GM23338 (cell line): ENCODE measurements at regions not wholly inside any gene's neighbourhood (a gene's known extent, or its start where the extent isn't known, plus 50 kb on each side); places are given as distances from the start of the nearest gene placed in this dataset.

ENCODE experiments used
- ATAC-seq: fragments of 200-7000 bp; cut with Tn5 transposase; 3 replicates; pipeline ENCODE4 v1.9.1; 2020
- DNase-seq: peaks from one replicate; pipeline ENCODE4 v3.0.0-alpha.2; 2015; ENCODE audit warnings: low spot score
- H2AFZ ChIP-seq: fragments of 200-600 bp; sonication (generic); 2 replicates; pipeline ENCODE4 v1.8.0; 2016; ENCODE audit warnings: antibody characterized with exemption, mild to moderate bottlenecking, moderate library complexity
- H3F3A ChIP-seq: fragments of 200-600 bp; sonication (generic); replicated peaks from 2 replicates; pipeline ENCODE4 v1.8.0; 2017; ENCODE audit warnings: antibody characterized with exemption, mixed run types, low read depth
- H3K27ac ChIP-seq: fragments of 200-600 bp; sonication (generic); 2 replicates; pipeline ENCODE4 v1.6.1; 2016; ENCODE audit warnings: low read depth
- H3K27me3 ChIP-seq: fragments of 200-600 bp; sonication (generic); 2 replicates; pipeline ENCODE4 v1.8.0; 2016; ENCODE audit warnings: mild to moderate bottlenecking, mixed run types, moderate library complexity; ENCODE audit not compliant: insufficient read depth
- H3K36me3 ChIP-seq: fragments of 200-600 bp; sonication (generic); 2 replicates; pipeline ENCODE4 v1.8.0; 2016; ENCODE audit warnings: mild to moderate bottlenecking; ENCODE audit not compliant: insufficient read depth
- H3K4me1 ChIP-seq: fragments of 200-600 bp; sonication (generic); 2 replicates; pipeline ENCODE4 v1.8.0; 2016; ENCODE audit warnings: mild to moderate bottlenecking, moderate library complexity; ENCODE audit not compliant: insufficient read depth
- H3K4me2 ChIP-seq: fragments of 200-600 bp; sonication (generic); 2 replicates; pipeline ENCODE4 v1.7.1; 2017; ENCODE audit warnings: mixed run types
- H3K4me3 ChIP-seq: fragments of 200-600 bp; sonication (generic); 2 replicates; pipeline ENCODE4 v1.6.1; 2016; ENCODE audit warnings: mixed run types
- H3K79me2 ChIP-seq: fragments of 200-600 bp; sonication (generic); replicated peaks from 2 replicates; pipeline ENCODE4 v1.8.0; 2017; ENCODE audit warnings: mild to moderate bottlenecking; ENCODE audit not compliant: insufficient read depth
- H3K9me2 ChIP-seq: fragments of 200-600 bp; sonication (generic); 2 replicates; pipeline ENCODE4 v1.8.0; 2017; ENCODE audit not compliant: insufficient read depth
- H4K20me1 ChIP-seq: fragments of 200-600 bp; sonication (generic); replicated peaks from 2 replicates; pipeline ENCODE4 v1.8.0; 2017; ENCODE audit warnings: mild to moderate bottlenecking; ENCODE audit not compliant: insufficient read depth
- H3K27ac Mint-ChIP-seq: 2 replicates; pipeline ENCODE4 v1.8.0; 2020; ENCODE audit warnings: inconsistent platforms, mild to moderate bottlenecking, moderate library complexity, mixed read lengths
- H3K27me3 Mint-ChIP-seq: 3 replicates; pipeline ENCODE4 v1.8.0; 2022; ENCODE audit warnings: low read depth, mild to moderate bottlenecking, moderate library complexity, mixed read lengths, inconsistent platforms; ENCODE audit not compliant: insufficient read depth, poor library complexity
- H3K36me3 Mint-ChIP-seq: 3 replicates; pipeline ENCODE4 v1.8.0; 2021; ENCODE audit warnings: low read depth, mild to moderate bottlenecking, inconsistent platforms, moderate library complexity, mixed read lengths
- H3K4me1 Mint-ChIP-seq: 3 replicates; pipeline ENCODE4 v1.8.0; 2020; ENCODE audit warnings: mild to moderate bottlenecking, inconsistent platforms, mixed read lengths
- H3K4me3 Mint-ChIP-seq: 3 replicates; pipeline ENCODE4 v1.8.0; 2021; ENCODE audit warnings: moderate library complexity, mild to moderate bottlenecking, inconsistent platforms, mixed read lengths
- H3K9me3 Mint-ChIP-seq: 3 replicates; pipeline ENCODE4 v1.8.0; 2020; ENCODE audit warnings: moderate library complexity, mild to moderate bottlenecking, inconsistent platforms, mixed read lengths
- CREB1 ChIP-seq: fragments of 250-450 bp; sonication (Bioruptor Pico); IDR thresholded peaks from 2 replicates; pipeline ENCODE4 v1.5.0; 2020; ENCODE audit warnings: low read depth, mild to moderate bottlenecking, moderate library complexity
- CTCF ChIP-seq, 2 experiments: fragments of 200-600 bp in 1 of 2; sonication (generic) in 1 of 2; conservative IDR thresholded peaks; 2 replicates each; pipeline versions ENCODE4 v1.5.1 to v1.6.1; 2016 to 2017; ENCODE audit warnings: antibody characterized with exemption in 2 of 2, low read depth in 2 of 2, mild to moderate bottlenecking in 2 of 2, moderate library complexity in 1 of 2
- ETS1 ChIP-seq: IDR thresholded peaks from 2 replicates; pipeline ENCODE4 v1.6.1; 2016; ENCODE audit warnings: antibody characterized with exemption
- EZH2 ChIP-seq: fragments of 200-600 bp; sonication (generic); IDR thresholded peaks from one replicate; pipeline ENCODE4 v1.8.0; 2017; ENCODE audit warnings: antibody characterized with exemption, mild to moderate bottlenecking, low read depth; ENCODE audit not compliant: unreplicated experiment
- EZH2phosphoT487 ChIP-seq: fragments of 200-600 bp; sonication (generic); IDR thresholded peaks from one replicate; pipeline ENCODE4 v1.8.1; 2018; ENCODE audit warnings: antibody characterized with exemption; ENCODE audit not compliant: unreplicated experiment
- JUNB ChIP-seq: IDR thresholded peaks from one replicate; pipeline ENCODE4 v1.6.1; 2016; ENCODE audit warnings: antibody characterized with exemption; ENCODE audit not compliant: unreplicated experiment
- NANOG ChIP-seq: IDR thresholded peaks from 2 replicates; pipeline ENCODE4 v1.6.1; 2016; ENCODE audit warnings: antibody characterized with exemption, borderline replicate concordance
- POLR2AphosphoS5 ChIP-seq: IDR thresholded peaks from 2 replicates; pipeline ENCODE4 v1.6.1; 2016; ENCODE audit warnings: antibody characterized with exemption, low read depth
- REST ChIP-seq: IDR thresholded peaks from one replicate; pipeline ENCODE4 v1.6.1; 2018; ENCODE audit warnings: antibody characterized with exemption; ENCODE audit not compliant: unreplicated experiment
- STAT1 ChIP-seq: IDR thresholded peaks from one replicate; pipeline ENCODE4 v1.6.1; 2016; ENCODE audit warnings: antibody characterized with exemption; ENCODE audit not compliant: unreplicated experiment
- ZNF114 ChIP-seq: fragments of 250-450 bp; sonication (Bioruptor Pico); IDR thresholded peaks from 2 replicates; pipeline ENCODE4 v1.5.0; 2020; ENCODE audit warnings: mild to moderate bottlenecking, moderate library complexity
- ZNF331 ChIP-seq: fragments of 250-450 bp; sonication (Bioruptor Pico); IDR thresholded peaks from 2 replicates; pipeline ENCODE4 v1.5.0; 2020; ENCODE audit warnings: low read depth, mild to moderate bottlenecking, moderate library complexity
- ZNF462 ChIP-seq: fragments of 250-450 bp; sonication (Bioruptor Pico); IDR thresholded peaks from 2 replicates; pipeline ENCODE4 v1.5.0; 2020; ENCODE audit warnings: mild to moderate bottlenecking, moderate library complexity

GRCh38 chr1:182292193-182292741 is 99.3 kb downstream of the GLUL start:
- no peak overlapping the region for H2AFZ ChIP-seq
- Mint-ChIP-seq H3K36me3 (no peaks in the 10 kb centered on the region), H3K9me3 (no peaks in the 10 kb centered on the region), H3K4me3 (no peak overlapping the region), H3K4me1 (no peaks in the 10 kb centered on the region), H3K27me3 (no peaks in the 10 kb centered on the region), H3K27ac (no peak overlapping the region)
- no peak overlapping the region for H3K27ac ChIP-seq
- no peak overlapping the region for H3K4me2 ChIP-seq
- H3F3A ChIP-seq = no peaks in the 10 kb centered on the region
- no peaks in the 10 kb centered on the region for H3K36me3 ChIP-seq
- ATAC-seq (no peak), DNase-seq (no peak)
- no peaks in the 10 kb centered on the region for H4K20me1 ChIP-seq
- no peak for TF ChIP-seq EZH2
- TF ChIP-seq NANOG = no peak
- TF ChIP-seq ETS1 = no peak
- TF ChIP-seq POLR2AphosphoS5 = no peak
- TF ChIP-seq REST = no peak
- no peak for TF ChIP-seq ZNF462 (CRISPR knock-in tag)
- no peak for TF ChIP-seq CTCF (conservative IDR thresholded peaks at IDR 0.05; ENCODE audit: low read depth in 2 of 2)
- no peak for TF ChIP-seq STAT1
- no peak for TF ChIP-seq CREB1
- no peak for TF ChIP-seq JUNB
- TF ChIP-seq ZNF331 = no peak
- no peak for TF ChIP-seq EZH2phosphoT487
- no peak for TF ChIP-seq ZNF114 (CRISPR knock-in tag)
- no peaks in the 10 kb centered on the region; the same call in none of the 2 replicates for H3K9me2 ChIP-seq
- no peaks in the 10 kb centered on the region for H3K27me3 ChIP-seq
- no peaks in the 10 kb centered on the region for H3K79me2 ChIP-seq
- H3K4me3 ChIP-seq = no peak overlapping the region
- H3K4me1 ChIP-seq = no peaks in the 10 kb centered on the region
